Nephron progenitor cell (in vitro differentiated cells): ENCODE measurements at regions not wholly inside any gene's neighbourhood (a gene's known extent, or its start where the extent isn't known, plus 50 kb on each side); places are given as distances from the start of the nearest gene placed in this dataset.

Experiments
- DNase-seq: peaks from one replicate; pipeline ENCODE4 v3.0.0; 2021
- H3K27ac Mint-ChIP-seq: 2 replicates; pipeline ENCODE4 v1.8.0; 2021; ENCODE audit warnings: mild to moderate bottlenecking, moderate library complexity, mixed read lengths
- H3K27me3 Mint-ChIP-seq: 2 replicates; pipeline ENCODE4 v1.8.0; 2021; ENCODE audit warnings: mild to moderate bottlenecking, low read depth, mixed read lengths; ENCODE audit not compliant: poor library complexity
- H3K36me3 Mint-ChIP-seq: 2 replicates; pipeline ENCODE4 v1.8.0; 2021; ENCODE audit warnings: low read depth, mixed read lengths
- H3K4me1 Mint-ChIP-seq: 2 replicates; pipeline ENCODE4 v1.8.0; 2021; ENCODE audit warnings: mixed read lengths
- H3K4me3 Mint-ChIP-seq: 2 replicates; pipeline ENCODE4 v1.8.0; 2021; ENCODE audit warnings: mild to moderate bottlenecking, moderate library complexity, mixed read lengths
- H3K9me3 Mint-ChIP-seq: 2 replicates; pipeline ENCODE4 v1.8.0; 2021; ENCODE audit warnings: mild to moderate bottlenecking, moderate library complexity, mixed read lengths
- CTCF ChIP-seq: fragments of 200-600 bp; sonication (generic); IDR thresholded peaks from 2 replicates; pipeline ENCODE4 v1.5.0; 2021; ENCODE audit warnings: antibody characterized with exemption

- H3K27ac Mint-ChIP-seq = no peak overlapping the region
Measured at GRCh38 chr16:9411426-9411825, 320.0 kb downstream of the HAPSTR1 start.

GRCh38 chr16:9412031-9412914 is 320.8 kb downstream of the HAPSTR1 start:
- H3K27ac Mint-ChIP-seq = no peak overlapping the region
- no peak for DNase-seq
- H3K36me3 Mint-ChIP-seq = no peaks in the 10 kb centered on the region
- peaks cover 20% of the 10 kb centered on the region for H3K4me1 Mint-ChIP-seq
- peaks cover 9% of the 10 kb centered on the region for H3K9me3 Mint-ChIP-seq
- H3K4me3 Mint-ChIP-seq = no peak overlapping the region
- H3K27me3 Mint-ChIP-seq = peaks cover 12% of the 10 kb centered on the region
- TF ChIP-seq CTCF = no peak

More at GRCh38 chr16:9411426-9411825, 320.0 kb downstream of the HAPSTR1 start:
- no peaks in the 10 kb centered on the region for H3K36me3 Mint-ChIP-seq
- H3K9me3 Mint-ChIP-seq = peaks cover 4% of the 10 kb centered on the region
- no peak for TF ChIP-seq CTCF
- peaks cover 12% of the 10 kb centered on the region for H3K27me3 Mint-ChIP-seq
- no peak overlapping the region for H3K4me3 Mint-ChIP-seq
- DNase-seq = no peak
- peaks cover 22% of the 10 kb centered on the region for H3K4me1 Mint-ChIP-seq

- Mint-ChIP-seq H3K4me1 (peaks cover 18% of the 10 kb centered on the region), H3K9me3 (peaks cover 9% of the 10 kb centered on the region), H3K27ac (no peak overlapping the region), H3K4me3 (no peak overlapping the region), H3K27me3 (peaks cover 12% of the 10 kb centered on the region), H3K36me3 (no peaks in the 10 kb centered on the region)
- no peak for TF ChIP-seq CTCF
- no peak for DNase-seq
Measured at GRCh38 chr16:9412915-9413264, 321.4 kb downstream of the HAPSTR1 start.

GRCh38 chr16:9415545-9415944 is 324.1 kb downstream of the HAPSTR1 start:
- Mint-ChIP-seq H3K4me3 (no peak overlapping the region), H3K4me1 (no peaks in the 10 kb centered on the region), H3K27me3 (peaks cover 19% of the 10 kb centered on the region), H3K36me3 (no peaks in the 10 kb centered on the region), H3K9me3 (peaks cover 14% of the 10 kb centered on the region), H3K27ac (no peak overlapping the region)
- TF ChIP-seq CTCF = no peak
- no peak for DNase-seq

- TF ChIP-seq CTCF = no peak
- Mint-ChIP-seq H3K27me3 (peaks cover 12% of the 10 kb centered on the region), H3K4me3 (no peak overlapping the region), H3K27ac (no peak overlapping the region), H3K4me1 (no peaks in the 10 kb centered on the region), H3K9me3 (peaks cover 14% of the 10 kb centered on the region), H3K36me3 (no peaks in the 10 kb centered on the region)
- DNase-seq = no peak
Measured at GRCh38 chr16:9417898-9418297, 326.5 kb downstream of the HAPSTR1 start.

- TF ChIP-seq CTCF = no peak
Measured at GRCh38 chr16:9419161-9419560, 327.7 kb downstream of the HAPSTR1 start.

More at GRCh38 chr16:9419161-9419560, 327.7 kb downstream of the HAPSTR1 start:
- Mint-ChIP-seq H3K4me3 (no peak overlapping the region), H3K27ac (no peak overlapping the region), H3K4me1 (no peaks in the 10 kb centered on the region), H3K27me3 (peaks cover 13% of the 10 kb centered on the region), H3K9me3 (peaks cover 14% of the 10 kb centered on the region), H3K36me3 (no peaks in the 10 kb centered on the region)
- no peak for DNase-seq
